IMR-90 (cell line): ENCODE measurements at regions not wholly inside any gene's neighbourhood (a gene's known extent, or its start where the extent isn't known, plus 50 kb on each side); places are given as distances from the start of the nearest gene placed in this dataset.

ENCODE experiments used
- ATAC-seq: fragments of 200-7000 bp; cut with Tn5 transposase; 2 replicates; pipeline ENCODE4 v1.9.1; 2020; ENCODE audit warnings: low read depth, mild to moderate bottlenecking, moderate library complexity
- BruUV-seq: library from RNA; stranded (reverse); fragments of 400-500 nt; replicated peaks from 2 replicates; lab custom pipeline; 2021; lab: Mats Ljungman, UMichigan
- CTCF ChIA-PET: fragments of 300-600 bp; formaldehyde crosslinking; extraction: SDS; loops from one replicate; lab custom pipeline; 2021; ENCODE audit warnings: antibody characterized with exemption; lab: Yijun Ruan, JAX
- POLR2A ChIA-PET: fragments of 300-600 bp; sonication (Branson Sonifier 250); formaldehyde crosslinking; loops from one replicate; lab custom pipeline; 2022; ENCODE audit warnings: antibody characterized with exemption; ENCODE audit not compliant: unreplicated experiment; lab: Charles Lee
- DNase-seq: peaks from one replicate; pipeline ENCODE4 v3.0.0; 2013
- H2AFZ ChIP-seq: replicated peaks from 2 replicates; pipeline ENCODE3; 2013; ENCODE audit warnings: low read length, mild to moderate bottlenecking; ENCODE audit not compliant: poor library complexity
- H2AK5ac ChIP-seq: 2 replicates; pipeline ENCODE4 v1.6.1; 2013; ENCODE audit warnings: low read depth, low read length, inconsistent platforms
- H2AK9ac ChIP-seq: replicated peaks from 2 replicates; pipeline ENCODE3; 2013; ENCODE audit warnings: mild to moderate bottlenecking, low read depth, low read length, moderate library complexity; ENCODE audit not compliant: poor library complexity
- H2BK120ac ChIP-seq: 2 replicates; pipeline ENCODE4 v1.6.1; 2013; ENCODE audit warnings: low read depth, low read length, inconsistent platforms
- H2BK15ac ChIP-seq: 3 replicates; pipeline ENCODE4 v1.6.1; 2013; ENCODE audit warnings: low read depth, low read length, inconsistent platforms
- H2BK20ac ChIP-seq: 2 replicates; pipeline ENCODE4 v1.6.1; 2013; ENCODE audit warnings: low read depth, mild to moderate bottlenecking, inconsistent platforms, low read length, moderate library complexity
- H2BK5ac ChIP-seq: 2 replicates; pipeline ENCODE4 v1.6.1; 2013; ENCODE audit warnings: mild to moderate bottlenecking, low read depth, low read length, inconsistent platforms; ENCODE audit not compliant: poor library complexity, severe bottlenecking
- H3K14ac ChIP-seq: replicated peaks from 2 replicates; pipeline ENCODE4 v1.6.1; 2013; ENCODE audit warnings: low read depth, low read length, inconsistent platforms
- H3K18ac ChIP-seq: 2 replicates; pipeline ENCODE4 v1.6.1; 2013; ENCODE audit warnings: low read depth, low read length, control low read depth
- H3K23ac ChIP-seq: 2 replicates; pipeline ENCODE4 v1.6.1; 2013; ENCODE audit warnings: low read depth, low read length, inconsistent platforms
- H3K27ac ChIP-seq: 2 replicates; pipeline ENCODE4 v1.5.1; 2013; ENCODE audit warnings: mild to moderate bottlenecking, control low read depth, low read length; ENCODE audit not compliant: insufficient read depth
- H3K27me3 ChIP-seq: 2 replicates; pipeline ENCODE4 v1.6.1; 2013; ENCODE audit warnings: low read length; ENCODE audit not compliant: control insufficient read depth, insufficient read depth
- H3K36me3 ChIP-seq: 2 replicates; pipeline ENCODE4 v1.6.1; 2013; ENCODE audit warnings: low read length, mixed read lengths; ENCODE audit not compliant: control insufficient read depth, insufficient read depth
- H3K4ac ChIP-seq: 2 replicates; pipeline ENCODE4 v1.6.1; 2013; ENCODE audit warnings: low read depth, low read length, inconsistent platforms
- H3K4me1 ChIP-seq: 2 replicates; pipeline ENCODE4 v1.6.1; 2013; ENCODE audit warnings: low read length, mixed read lengths; ENCODE audit not compliant: control insufficient read depth, insufficient read depth
- H3K4me2 ChIP-seq: 2 replicates; pipeline ENCODE4 v1.6.1; 2013; ENCODE audit warnings: low read depth, mild to moderate bottlenecking, control low read depth, low read length, moderate library complexity
- H3K4me3 ChIP-seq: 2 replicates; pipeline ENCODE4 v1.5.1; 2013; ENCODE audit warnings: low read depth, mild to moderate bottlenecking, control low read depth, low read length, moderate library complexity; ENCODE audit not compliant: insufficient read depth
- H3K56ac ChIP-seq: 2 replicates; pipeline ENCODE4 v1.6.1; 2013; ENCODE audit warnings: low read length, inconsistent platforms; ENCODE audit not compliant: insufficient read depth; ENCODE audit errors: extremely low read depth
- H3K79me1 ChIP-seq, 2 experiments: 2 replicates each; pipeline ENCODE4 v1.6.1; 2013; ENCODE audit warnings: low read length in 2 of 2, inconsistent platforms in 1 of 2, low read depth in 1 of 2
- H3K9ac ChIP-seq: 2 replicates; pipeline ENCODE4 v1.6.1; 2013; ENCODE audit warnings: low read depth, low read length, control low read depth
- H3K9me1 ChIP-seq: 2 replicates; pipeline ENCODE4 v1.6.1; 2013; ENCODE audit warnings: low read length, inconsistent platforms; ENCODE audit not compliant: insufficient read depth
- H3K9me3 ChIP-seq: 2 replicates; pipeline ENCODE4 v1.6.1; 2013; ENCODE audit warnings: low read length; ENCODE audit not compliant: control insufficient read depth, insufficient read depth
- H4K20me1 ChIP-seq: 2 replicates; pipeline ENCODE4 v1.6.1; 2013; ENCODE audit warnings: low read length, inconsistent platforms; ENCODE audit not compliant: insufficient read depth
- H4K5ac ChIP-seq: 2 replicates; pipeline ENCODE4 v1.6.1; 2013; ENCODE audit warnings: mild to moderate bottlenecking, low read depth, low read length, control low read depth
- H4K8ac ChIP-seq, 2 experiments: 2 replicates each; pipeline ENCODE4 v1.6.1; 2013; ENCODE audit warnings: low read depth in 2 of 2, low read length in 2 of 2, control low read depth in 1 of 2, inconsistent platforms in 1 of 2
- H4K91ac ChIP-seq: 2 replicates; pipeline ENCODE4 v1.6.1; 2013; ENCODE audit warnings: low read depth, low read length, inconsistent platforms; ENCODE audit not compliant: insufficient read depth
- BHLHE40 ChIP-seq: fragments of 150-350 bp; IDR thresholded peaks from 2 replicates; pipeline ENCODE4 v1.6.1; 2016; ENCODE audit warnings: mild to moderate bottlenecking, low read depth, low read length
- CEBPB ChIP-seq: IDR thresholded peaks from 2 replicates; pipeline ENCODE4 v1.6.1; 2012; ENCODE audit warnings: low read depth, low read length, improper control_type of control experiment
- CHD1 ChIP-seq: IDR thresholded peaks from 2 replicates; pipeline ENCODE4 v1.6.1; 2012; ENCODE audit warnings: low read depth, low read length, improper control_type of control experiment
- FOS ChIP-seq: fragments of 150-350 bp; IDR thresholded peaks from 2 replicates; pipeline ENCODE4 v1.6.1; 2016; ENCODE audit warnings: low read depth, low read length
- MAFK ChIP-seq: IDR thresholded peaks from 2 replicates; pipeline ENCODE4 v1.6.1; 2012; ENCODE audit warnings: low read depth, low read length, improper control_type of control experiment
- MAZ ChIP-seq: IDR thresholded peaks from 2 replicates; pipeline ENCODE4 v1.6.1; 2012; ENCODE audit warnings: low read depth, mild to moderate bottlenecking, low read length, improper control_type of control experiment, moderate library complexity, borderline replicate concordance
- MXI1 ChIP-seq: IDR thresholded peaks from 2 replicates; pipeline ENCODE4 v1.6.1; 2012; ENCODE audit warnings: low read depth, mild to moderate bottlenecking, low read length, moderate library complexity, borderline replicate concordance
- NFE2L2 ChIP-seq: fragments of 150-350 bp; IDR thresholded peaks from 2 replicates; pipeline ENCODE4 v1.6.1; 2016; ENCODE audit warnings: low read depth, mild to moderate bottlenecking, low read length
- POLR2A ChIP-seq: IDR thresholded peaks from 2 replicates; pipeline ENCODE4 v1.6.1; 2012; ENCODE audit warnings: mild to moderate bottlenecking, low read depth, low read length
- RAD21 ChIP-seq: IDR thresholded peaks from 2 replicates; pipeline ENCODE4 v1.6.1; 2012; ENCODE audit warnings: low read length, improper control_type of control experiment
- RCOR1 ChIP-seq: IDR thresholded peaks from 2 replicates; pipeline ENCODE4 v1.6.1; 2012; ENCODE audit warnings: mild to moderate bottlenecking, low read length, improper control_type of control experiment; ENCODE audit not compliant: insufficient replicate concordance
- RFX5 ChIP-seq: IDR thresholded peaks from 2 replicates; pipeline ENCODE4 v1.8.0; 2012; ENCODE audit warnings: low read depth, mild to moderate bottlenecking, low read length, moderate library complexity
- SMC3 ChIP-seq: fragments of 150-350 bp; IDR thresholded peaks from 2 replicates; pipeline ENCODE4 v1.6.1; 2016; ENCODE audit warnings: low read depth, mild to moderate bottlenecking, antibody characterized with exemption, low read length, moderate library complexity
- WGBS, 2 experiments: methylation state at CpG; one replicate each; pipeline versions ENCODE4 v1.1.5 to v1.1.7; 2013; ENCODE audit warnings: missing lambda C conversion rate in 2 of 2; ENCODE audit not compliant: insufficient read length in 1 of 2; ENCODE audit errors: extremely low coverage in 2 of 2; 5-methylcytosine and 5-hydroxymethylcytosine counted together
- dilution Hi-C: fragments of 300-500 bp; cut with HindIII; formaldehyde crosslinking; loops from one replicate; pipeline ENCODE4 v1.14.3; 2018; ENCODE audit warnings: low sequenced_read_pairs; ENCODE audit not compliant: unreplicated experiment
- in situ Hi-C: fragments of 300-500 bp; cut with MboI; formaldehyde crosslinking; loops from 3 replicates; pipeline ENCODE4 v1.14.3; 2019; ENCODE audit warnings: low sequenced_read_pairs, inconsistent platforms, mixed read lengths
- intact Hi-C: fragments of 100-400 bp; cut with micrococcal nuclease; formaldehyde crosslinking; loops from 2 replicates; pipeline ENCODE4 v1.10.0; 2022
- TF ChIP-seq, protein P1 (sequence below): fragments of 150-350 bp; IDR thresholded peaks from 2 replicates; pipeline ENCODE4 v1.6.1; 2016; ENCODE audit warnings: low read depth, mild to moderate bottlenecking, low read length, moderate library complexity, borderline replicate concordance
- TF ChIP-seq, protein P2 (sequence below): fragments of 150-350 bp; IDR thresholded peaks from 2 replicates; pipeline ENCODE4 v1.6.1; 2017; ENCODE audit warnings: mild to moderate bottlenecking, antibody characterized with exemption, low read length, low read depth
- TF ChIP-seq, protein P3 (sequence below): conservative IDR thresholded peaks from 2 replicates; pipeline ENCODE4 v1.5.1; 2012; ENCODE audit warnings: mild to moderate bottlenecking, low read depth, low read length, improper control_type of control experiment

DNA sequence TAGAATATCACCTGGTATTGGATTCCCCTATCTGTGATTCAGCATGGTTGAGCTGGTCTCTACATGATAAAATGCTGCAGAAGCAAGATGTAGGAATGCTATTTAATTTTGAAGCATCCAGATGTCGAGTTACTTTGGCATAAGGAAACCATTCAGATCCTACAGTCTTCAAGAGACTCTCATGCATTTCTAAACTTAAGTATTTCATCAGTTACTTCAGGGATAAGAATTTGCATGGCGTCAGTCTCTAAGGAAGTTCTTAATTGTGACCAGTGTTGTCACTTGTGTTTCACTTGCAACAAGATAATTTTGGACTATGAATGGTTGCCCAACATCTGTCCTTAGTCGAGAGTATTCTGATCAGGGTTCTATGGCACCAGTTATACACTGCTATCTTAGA, 192.4 kb downstream of the CCNG2 start:
- Histone ChIP-seq H3K4ac (no peak overlapping the region), H2BK120ac (no peak overlapping the region), H3K36me3 (no peaks in the 10 kb centered on the region), H4K91ac (no peak overlapping the region), H2BK5ac (no peak overlapping the region), H3K27me3 (no peaks in the 10 kb centered on the region; the same call in 1 of the 2 replicates), H3K4me2 (no peak overlapping the region), H3K4me3 (no peak overlapping the region), H3K4me1 (no peaks in the 10 kb centered on the region), H3K9me1 (no peaks in the 10 kb centered on the region), H3K18ac (no peak overlapping the region), H3K56ac (no peak overlapping the region), H2AK5ac (no peak overlapping the region), H3K79me1 (no peaks in the 10 kb centered on the region), H4K8ac (no peak overlapping the region), H3K9me3 (no peaks in the 10 kb centered on the region), H3K23ac (no peak overlapping the region), H4K20me1 (no peaks in the 10 kb centered on the region), H3K14ac (no peak overlapping the region), H4K5ac (no peak overlapping the region), H3K27ac (no peak overlapping the region), H2BK15ac (no peak overlapping the region), H3K9ac (no peak overlapping the region), H2AFZ (no peak overlapping the region), H2BK20ac (no peak overlapping the region), H2AK9ac (no peak overlapping the region)
- WGBS, 2 experiments = no CpG with 5 or more reads among the region's 3 CpGs
- TF ChIP-seq RFX5 (no peak), FOS (no peak), CHD1 (no peak), RAD21 (no peak), POLR2A (no peak), MXI1 (no peak), NFE2L2 (no peak), SMC3 (no peak), CEBPB (no peak), MAFK (no peak), MAZ (no peak), RCOR1 (no peak), BHLHE40 (no peak)
- TF ChIP-seq, protein P1, sequence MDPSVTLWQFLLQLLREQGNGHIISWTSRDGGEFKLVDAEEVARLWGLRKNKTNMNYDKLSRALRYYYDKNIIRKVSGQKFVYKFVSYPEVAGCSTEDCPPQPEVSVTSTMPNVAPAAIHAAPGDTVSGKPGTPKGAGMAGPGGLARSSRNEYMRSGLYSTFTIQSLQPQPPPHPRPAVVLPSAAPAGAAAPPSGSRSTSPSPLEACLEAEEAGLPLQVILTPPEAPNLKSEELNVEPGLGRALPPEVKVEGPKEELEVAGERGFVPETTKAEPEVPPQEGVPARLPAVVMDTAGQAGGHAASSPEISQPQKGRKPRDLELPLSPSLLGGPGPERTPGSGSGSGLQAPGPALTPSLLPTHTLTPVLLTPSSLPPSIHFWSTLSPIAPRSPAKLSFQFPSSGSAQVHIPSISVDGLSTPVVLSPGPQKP = no peak
- TF ChIP-seq, protein P2, sequence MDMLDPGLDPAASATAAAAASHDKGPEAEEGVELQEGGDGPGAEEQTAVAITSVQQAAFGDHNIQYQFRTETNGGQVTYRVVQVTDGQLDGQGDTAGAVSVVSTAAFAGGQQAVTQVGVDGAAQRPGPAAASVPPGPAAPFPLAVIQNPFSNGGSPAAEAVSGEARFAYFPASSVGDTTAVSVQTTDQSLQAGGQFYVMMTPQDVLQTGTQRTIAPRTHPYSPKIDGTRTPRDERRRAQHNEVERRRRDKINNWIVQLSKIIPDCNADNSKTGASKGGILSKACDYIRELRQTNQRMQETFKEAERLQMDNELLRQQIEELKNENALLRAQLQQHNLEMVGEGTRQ = no peak
- TF ChIP-seq, protein P3, sequence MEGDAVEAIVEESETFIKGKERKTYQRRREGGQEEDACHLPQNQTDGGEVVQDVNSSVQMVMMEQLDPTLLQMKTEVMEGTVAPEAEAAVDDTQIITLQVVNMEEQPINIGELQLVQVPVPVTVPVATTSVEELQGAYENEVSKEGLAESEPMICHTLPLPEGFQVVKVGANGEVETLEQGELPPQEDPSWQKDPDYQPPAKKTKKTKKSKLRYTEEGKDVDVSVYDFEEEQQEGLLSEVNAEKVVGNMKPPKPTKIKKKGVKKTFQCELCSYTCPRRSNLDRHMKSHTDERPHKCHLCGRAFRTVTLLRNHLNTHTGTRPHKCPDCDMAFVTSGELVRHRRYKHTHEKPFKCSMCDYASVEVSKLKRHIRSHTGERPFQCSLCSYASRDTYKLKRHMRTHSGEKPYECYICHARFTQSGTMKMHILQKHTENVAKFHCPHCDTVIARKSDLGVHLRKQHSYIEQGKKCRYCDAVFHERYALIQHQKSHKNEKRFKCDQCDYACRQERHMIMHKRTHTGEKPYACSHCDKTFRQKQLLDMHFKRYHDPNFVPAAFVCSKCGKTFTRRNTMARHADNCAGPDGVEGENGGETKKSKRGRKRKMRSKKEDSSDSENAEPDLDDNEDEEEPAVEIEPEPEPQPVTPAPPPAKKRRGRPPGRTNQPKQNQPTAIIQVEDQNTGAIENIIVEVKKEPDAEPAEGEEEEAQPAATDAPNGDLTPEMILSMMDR = no peak
- POLR2A ChIA-PET = no interaction called here
- DNase-seq (no peak), ATAC-seq (no peak)
- dilution Hi-C loops = no loop called here
- BruUV-seq = no TSS peak
- CTCF ChIA-PET = no interaction called here
- intact Hi-C loops = no loop called here
- in situ Hi-C loops = no loop called here
